DMS153 treated with DMSO at 0.1 percent for 48 hours (cell line): ENCODE measurements at regions not wholly inside any gene's neighbourhood (a gene's known extent, or its start where the extent isn't known, plus 50 kb on each side); places are given as distances from the start of the nearest gene placed in this dataset.
"Not testable (repeated sequence)": the region's sequence is repeated elsewhere in the genome, so short reads cannot be mapped to it uniquely, and the experiment has no call there.

Experiments used
- DNase-seq: peaks from one replicate; lab custom pipeline; 2025; ENCODE audit not compliant: unreplicated experiment; lab: John Stamatoyannopoulos, UW

- no peak for DNase-seq
Measured at GRCh38 chr16:86858501-86858900, 280.2 kb downstream of the FOXL1 start.

- DNase-seq: not testable (repeated sequence)
Measured at GRCh38 chr16:86861270-86861858, 283.0 kb downstream of the FOXL1 start.

GRCh38 chr16:86862595-86863280 lies 284.4 kb downstream of the FOXL1 start:
- peak; percentile 34 for DNase-seq

GRCh38 chr16:86863609-86864008 lies 285.3 kb downstream of the FOXL1 start:
- no peak for DNase-seq

GRCh38 chr16:86864586-86864985 lies 286.2 kb downstream of the FOXL1 start:
- no peak for DNase-seq

- DNase-seq: no peak
Measured at GRCh38 chr16:86865851-86866662, 287.7 kb downstream of the FOXL1 start.

- no peak for DNase-seq
Measured at GRCh38 chr16:86866986-86867722, 288.8 kb downstream of the FOXL1 start.

GRCh38 chr16:86868070-86868469 lies 289.7 kb downstream of the FOXL1 start:
- no peak for DNase-seq

GRCh38 chr16:86868786-86869185 lies 290.4 kb downstream of the FOXL1 start:
- no peak for DNase-seq

- no peak for DNase-seq
Measured at GRCh38 chr16:86869288-86870022, 291.1 kb downstream of the FOXL1 start.

GRCh38 chr16:86870380-86870779 lies 292.0 kb downstream of the FOXL1 start:
- DNase-seq: no peak

- no peak for DNase-seq
Measured at GRCh38 chr16:86872131-86872530, 293.8 kb downstream of the FOXL1 start.

- DNase-seq: no peak
Measured at GRCh38 chr16:86872833-86873232, 294.5 kb downstream of the FOXL1 start.

- DNase-seq: no peak
Measured at GRCh38 chr16:86874141-86874540, 295.8 kb downstream of the FOXL1 start.

- DNase-seq: no peak
Measured at GRCh38 chr16:86876499-86876898, 298.1 kb downstream of the FOXL1 start.

- no peak for DNase-seq
Measured at GRCh38 chr16:86877108-86877507, 298.8 kb downstream of the FOXL1 start.

GRCh38 chr16:86877835-86878234 lies 299.5 kb downstream of the FOXL1 start:
- no peak for DNase-seq

- no peak for DNase-seq
Measured at GRCh38 chr16:86878236-86879080, 300.1 kb downstream of the FOXL1 start.

GRCh38 chr16:86879268-86879667 lies 300.9 kb downstream of the FOXL1 start:
- DNase-seq: no peak
